Tibial artery (tissue), 4 donors: ENCODE measurements at regions not wholly inside any gene's neighbourhood (a gene's known extent, or its start where the extent isn't known, plus 50 kb on each side); places are given as distances from the start of the nearest gene placed in this dataset.
A peak's percentile ranks its signal among the peaks of the same experiment; 100 is the strongest.

Source experiments
- DNase-seq, 2 donors: peaks; one replicate each; pipeline ENCODE4 v3.0.0-alpha.2; 2019
- H3K27ac ChIP-seq, 2 donors: fragments of 200-600 bp; sonication (generic) in 1 of 2; 1 replicate in 1 of 2; 2 replicates in 1 of 2; pipeline ENCODE4 v1.5.1; 2018 to 2019; ENCODE audit warnings: mild to moderate bottlenecking in 1 of 2
- H3K27me3 ChIP-seq, 2 donors: fragments of 200-600 bp; sonication (generic) in 1 of 2; one replicate each; pipeline versions ENCODE4 v1.5.1 to v1.6.0; 2016 to 2019
- H3K36me3 ChIP-seq, 3 donors: fragments of 200-600 bp; sonication (generic) in 2 of 3; one replicate each; pipeline ENCODE4 v1.5.1; 2016 to 2019; ENCODE audit warnings: mild to moderate bottlenecking in 2 of 3
- H3K4me1 ChIP-seq, 4 donors: fragments of 200-600 bp; sonication (generic) in 2 of 4; 1 replicate in 3 of 4; 2 replicates in 1 of 4; pipeline ENCODE4 v1.5.1; 2016 to 2019
- H3K4me3 ChIP-seq, 2 donors: fragments of 200-600 bp; sonication (generic) in 1 of 2; 1 replicate in 1 of 2; 2 replicates in 1 of 2; pipeline ENCODE4 v1.5.1; 2018 to 2019; ENCODE audit warnings: mild to moderate bottlenecking in 2 of 2
- H3K9me3 ChIP-seq, 3 donors: fragments of 200-600 bp; sonication (generic) in 1 of 3; one replicate each; pipeline ENCODE4 v1.5.1; 2016 to 2019
- CTCF ChIP-seq, 2 experiments: fragments of 200-600 bp in 1 of 2; fragments of 450-650 bp in 1 of 2; IDR thresholded peaks; one replicate each; pipeline ENCODE4 v1.5.1; 2017 to 2019; ENCODE audit warnings: antibody characterized with exemption in 2 of 2, mild to moderate bottlenecking in 1 of 2, moderate library complexity in 1 of 2
- intact Hi-C: fragments of 100-400 bp; cut with DNase I; formaldehyde crosslinking; loops from one replicate; pipeline ENCODE4 v1.15.0; 2023; ENCODE audit warnings: low total_unique reads

GRCh38 chr2:147679191-147679954 lies 165.5 kb upstream of the ACVR2A start:
- no peak for DNase-seq
- no peaks in the 10 kb centered on the region for H3K27me3 ChIP-seq

GRCh38 chr2:147665105-147665504 lies 179.7 kb upstream of the ACVR2A start:
- no peaks in the 10 kb centered on the region for H3K4me1 ChIP-seq
- no peaks in the 10 kb centered on the region for H3K27me3 ChIP-seq
- no peak overlapping the region for H3K27ac ChIP-seq
- no peak for TF ChIP-seq CTCF (IDR thresholded peaks at IDR 0.05)
- intact Hi-C loops: no loop called here
- DNase-seq: peak in 1 of 2 donors; percentile 67
- no peaks in the 10 kb centered on the region for H3K9me3 ChIP-seq
- H3K4me3 ChIP-seq: no peak overlapping the region
- no peaks in the 10 kb centered on the region for H3K36me3 ChIP-seq

More at GRCh38 chr2:147679191-147679954, 165.5 kb upstream of the ACVR2A start:
- intact Hi-C loops: no loop called here
- no peaks in the 10 kb centered on the region for H3K4me1 ChIP-seq
- H3K9me3 ChIP-seq: no peaks in the 10 kb centered on the region
- no peaks in the 10 kb centered on the region for H3K36me3 ChIP-seq
- H3K4me3 ChIP-seq: no peak overlapping the region
- TF ChIP-seq CTCF (IDR thresholded peaks at IDR 0.05): no peak
- no peak overlapping the region for H3K27ac ChIP-seq

- intact Hi-C loops: no loop called here
- H3K4me1 ChIP-seq: no peaks in the 10 kb centered on the region
- TF ChIP-seq CTCF (IDR thresholded peaks at IDR 0.05): no peak
- DNase-seq: no peak
- H3K9me3 ChIP-seq: no peaks in the 10 kb centered on the region
- no peaks in the 10 kb centered on the region for H3K36me3 ChIP-seq
- H3K27me3 ChIP-seq: no peaks in the 10 kb centered on the region
- H3K4me3 ChIP-seq: no peak overlapping the region
- H3K27ac ChIP-seq: no peak overlapping the region
These were observed 180.9 kb upstream of the ACVR2A start for GRCh38 chr2:147663962-147664361.

- Histone ChIP-seq H3K4me3 (no peak overlapping the region), H3K27ac (no peak overlapping the region), H3K4me1 (no peaks in the 10 kb centered on the region), H3K27me3 (no peaks in the 10 kb centered on the region), H3K9me3 (no peaks in the 10 kb centered on the region), H3K36me3 (no peaks in the 10 kb centered on the region)
- intact Hi-C loops: no loop called here
- DNase-seq: no peak
- no peak for TF ChIP-seq CTCF (IDR thresholded peaks at IDR 0.05)
These were observed 181.5 kb upstream of the ACVR2A start for GRCh38 chr2:147663153-147663961.

GRCh38 chr2:147662221-147662620 lies 182.6 kb upstream of the ACVR2A start:
- no peak for TF ChIP-seq CTCF (IDR thresholded peaks at IDR 0.05)
- intact Hi-C loops: no loop called here
- Histone ChIP-seq H3K4me3 (no peak overlapping the region), H3K27me3 (no peaks in the 10 kb centered on the region), H3K9me3 (no peaks in the 10 kb centered on the region), H3K4me1 (no peaks in the 10 kb centered on the region), H3K36me3 (no peaks in the 10 kb centered on the region), H3K27ac (no peak overlapping the region)
- no peak for DNase-seq
